K562 (cell line): ENCODE measurements at regions not wholly inside any gene's neighbourhood (a gene's known extent, or its start where the extent isn't known, plus 50 kb on each side); places are given as distances from the start of the nearest gene placed in this dataset.

Source experiments
- ATAC-seq: fragments of 200-7000 bp; cut with Tn5 transposase; 3 replicates; pipeline ENCODE4 v1.9.1; 2020; ENCODE audit warnings: moderate library complexity
- BruUV-seq: library from RNA; stranded (reverse); fragments of 400-500 nt; replicated peaks from 2 replicates; lab custom pipeline; 2021; lab: Mats Ljungman, UMichigan
- CTCF ChIA-PET: fragments of 300-600 bp; formaldehyde crosslinking; extraction: SDS; loops from one replicate; lab custom pipeline; 2021; ENCODE audit warnings: low intra/inter-chr PET ratio; lab: Yijun Ruan, JAX
- POLR2A ChIA-PET: fragments of 300-600, 350-650 bp; sonication (Branson Sonifier 250); formaldehyde crosslinking; extraction: SDS; loops from one replicate; lab custom pipeline; 2021; ENCODE audit warnings: antibody characterized with exemption, inconsistent platforms; lab: Yijun Ruan, JAX
- DNase-seq, 4 experiments: peaks; one replicate each; pipeline versions ENCODE4 v3.0.0 to v3.0.0-alpha.2; 2011 to 2018; ENCODE audit warnings: low spot score in 3 of 4, mixed read lengths in 3 of 4; ENCODE audit errors: extremely low read depth in 1 of 4
- FAIRE-seq: peaks from 2 replicates; lab custom pipeline; 2011; peaks lifted over from hg19 to GRCh38; lab: Jason Lieb, UNC
- H2AFZ ChIP-seq: 2 replicates; pipeline ENCODE4 v1.6.0; 2011; ENCODE audit warnings: low read depth, low read length, control low read depth, inconsistent platforms
- H3K27ac ChIP-seq: fragments of 200-600 bp; 3 replicates; pipeline ENCODE4 v1.8.0; 2011; ENCODE audit warnings: low read depth, mild to moderate bottlenecking, control low read depth, inconsistent platforms, low read length, moderate library complexity, mixed read lengths; ENCODE audit errors: extremely low read depth
- H3K27me3 ChIP-seq, 2 experiments: fragments of 300-600 bp in 1 of 2; 2 replicates in 1 of 2; 3 replicates in 1 of 2; pipeline versions ENCODE4 v1.6.0 to v1.8.0; 2011; ENCODE audit warnings: inconsistent platforms in 2 of 2, low read length in 2 of 2, mild to moderate bottlenecking in 1 of 2, mixed read lengths in 1 of 2, moderate library complexity in 1 of 2; ENCODE audit not compliant: control insufficient read depth in 2 of 2, insufficient read depth in 2 of 2
- H3K36me3 ChIP-seq: fragments of 300-600 bp; 3 replicates; pipeline ENCODE4 v1.8.0; 2011; ENCODE audit warnings: mild to moderate bottlenecking, low read length, inconsistent platforms; ENCODE audit not compliant: control insufficient read depth, insufficient read depth
- H3K4me1 ChIP-seq, 2 experiments: fragments of 200-600 bp in 1 of 2; replicated peaks in 1 of 2; 2 replicates in 1 of 2; 3 replicates in 1 of 2; pipeline versions ENCODE4 v1.5.1 to v1.8.0; 2011; ENCODE audit warnings: inconsistent platforms in 2 of 2, low read length in 2 of 2, mild to moderate bottlenecking in 1 of 2, mixed read lengths in 1 of 2, moderate library complexity in 1 of 2; ENCODE audit not compliant: control insufficient read depth in 2 of 2, insufficient read depth in 2 of 2
- H3K4me2 ChIP-seq: 2 replicates; pipeline ENCODE4 v1.6.1; 2011; ENCODE audit warnings: low read length, control low read depth, inconsistent platforms, mixed read lengths; ENCODE audit not compliant: insufficient read depth
- H3K4me3 ChIP-seq: fragments of 200-600 bp; sonication (generic), shearing (Covaris generic); 2 replicates; pipeline ENCODE4 v1.5.1; 2016; ENCODE audit warnings: control low read depth, inconsistent platforms
- H3K79me2 ChIP-seq: fragments of 200-600 bp; 3 replicates; pipeline ENCODE4 v1.8.0; 2011; ENCODE audit warnings: low read length, inconsistent platforms; ENCODE audit not compliant: control insufficient read depth, insufficient read depth
- H3K9ac ChIP-seq, 2 experiments: 2 replicates each; pipeline versions ENCODE4 v1.6.0 to v1.6.1; 2011; ENCODE audit warnings: low read depth in 2 of 2, low read length in 2 of 2, control low read depth in 1 of 2, inconsistent platforms in 1 of 2, mild to moderate bottlenecking in 1 of 2, mixed read lengths in 1 of 2; ENCODE audit not compliant: insufficient read depth in 1 of 2
- H3K9me1 ChIP-seq: one replicate; pipeline ENCODE4 v1.6.0; 2011; ENCODE audit warnings: inconsistent platforms, mild to moderate bottlenecking, low read length, moderate library complexity; ENCODE audit not compliant: control insufficient read depth, insufficient read depth
- H3K9me3 ChIP-seq: replicated peaks from 2 replicates; pipeline ENCODE4 v1.5.1; 2011; ENCODE audit warnings: low read depth, low read length, inconsistent platforms; ENCODE audit not compliant: control insufficient read depth, insufficient read depth
- H4K20me1 ChIP-seq: replicated peaks from 2 replicates; pipeline ENCODE4 v1.6.1; 2011; ENCODE audit warnings: low read length, inconsistent platforms, mixed read lengths; ENCODE audit not compliant: control insufficient read depth, insufficient read depth
- NR1H2 ChIP-seq: sonication (generic); formaldehyde crosslinking; IDR thresholded peaks from 2 replicates; pipeline ENCODE4 v1.4.0; 2020; ENCODE audit warnings: mild to moderate bottlenecking, missing genetic modification reagents
- SMAD4 ChIP-seq: fragments of 250-450 bp; sonication (Bioruptor Pico); conservative IDR thresholded peaks from 2 replicates; pipeline ENCODE4 v1.8.0; 2021; ENCODE audit warnings: inconsistent platforms, mild to moderate bottlenecking, moderate library complexity
- ZNF57 ChIP-seq: fragments of 450-650 bp; formaldehyde crosslinking; IDR thresholded peaks from 2 replicates; pipeline ENCODE4 v1.4.0; 2020; ENCODE audit warnings: mild to moderate bottlenecking, moderate library complexity
- WGBS: fragments of 100-300 bp; shearing (Covaris generic); methylation state at CpG from one replicate; pipeline ENCODE4 v1.1.6; 2016; ENCODE audit warnings: low coverage, mixed read lengths; ENCODE audit not compliant: insufficient coverage; ENCODE audit errors: missing lambda C conversion rate; 5-methylcytosine and 5-hydroxymethylcytosine counted together
- in situ Hi-C: fragments of 300-500 bp; cut with MboI; formaldehyde crosslinking; loops from 4 replicates; pipeline ENCODE4 v1.15.0; 2018; ENCODE audit warnings: inconsistent platforms, mixed read lengths
- intact Hi-C: fragments of 100-400 bp; cut with micrococcal nuclease; formaldehyde crosslinking; loops from 2 replicates; pipeline ENCODE4 v1.14.2; 2022

GRCh38 chr9:95368377-95369160 is 51.1 kb upstream of the FANCC start:
- Histone ChIP-seq H3K9ac (no peak overlapping the region), H3K9me1 (no peaks in the 10 kb centered on the region), H4K20me1 (no peaks in the 10 kb centered on the region), H3K4me3 (no peak overlapping the region), H3K27ac (no peak overlapping the region), H3K9me3 (no peaks in the 10 kb centered on the region), H3K36me3 (no peaks in the 10 kb centered on the region), H3K4me2 (no peak overlapping the region), H2AFZ (no peak overlapping the region), H3K79me2 (no peaks in the 10 kb centered on the region), H3K27me3 (peaks cover 41 to 50% of the 10 kb centered on the region in 2 experiments; a peak in 4 of 5 replicates), H3K4me1 (peaks cover 0 to 3% of the 10 kb centered on the region in 2 experiments; a peak in 1 of 5 replicates)
- DNase-seq (no peak), FAIRE-seq (no peak), ATAC-seq (peak; percentile 21; the same call in 1 of the 3 replicates)
- CTCF ChIA-PET: no interaction called here
- intact Hi-C loops (no loop called here), in situ Hi-C loops (no loop called here)
- no TSS peak for BruUV-seq
- POLR2A ChIA-PET: no interaction called here
- TF ChIP-seq NR1H2 (no peak), ZNF57 (CRISPR knock-in tag) (no peak), SMAD4 (CRISPR knock-in tag) (no peak)
- WGBS: 22% methylated on average over 17 of the region's 19 CpGs
